Gastroesophageal sphincter (tissue), 4 donors: ENCODE measurements at regions not wholly inside any gene's neighbourhood (a gene's known extent, or its start where the extent isn't known, plus 50 kb on each side); places are given as distances from the start of the nearest gene placed in this dataset.

ENCODE experiments used
- ATAC-seq: fragments of 150-250 bp; one replicate; pipeline ENCODE4 v1.9.1; 2016; ENCODE audit warnings: mild to moderate bottlenecking, moderate library complexity
- H3K27ac ChIP-seq, 4 donors: fragments of 200-600 bp; sonication (generic) in 3 of 4; 1 replicate in 3 of 4; 2 replicates in 1 of 4; pipeline ENCODE4 v1.5.1; 2016 to 2019
- H3K27me3 ChIP-seq: fragments of 200-600 bp; sonication (generic); one replicate; pipeline ENCODE4 v1.5.1; 2019
- H3K36me3 ChIP-seq, 2 donors: fragments of 200-600 bp; sonication (generic); one replicate each; pipeline ENCODE4 v1.5.1; 2019; ENCODE audit warnings: control low read depth in 1 of 2
- H3K4me1 ChIP-seq, 3 donors: fragments of 200-600 bp; sonication (generic); 1 replicate in 2 of 3; 2 replicates in 1 of 3; pipeline ENCODE4 v1.5.1; 2016 to 2019; ENCODE audit warnings: control low read depth in 2 of 3
- H3K4me3 ChIP-seq, 2 donors: fragments of 200-600 bp; sonication (generic); one replicate each; pipeline ENCODE4 v1.5.1; 2019; ENCODE audit warnings: mild to moderate bottlenecking in 1 of 2, moderate library complexity in 1 of 2
- H3K9me3 ChIP-seq, 3 donors: fragments of 200-600 bp; sonication (generic); one replicate each; pipeline ENCODE4 v1.5.1; 2017 to 2019; ENCODE audit warnings: control low read depth in 2 of 3
- CTCF ChIP-seq, 4 experiments: fragments of 200-600 bp in 2 of 4; fragments of 450-650 bp in 2 of 4; sonication (generic) in 1 of 4; IDR thresholded peaks; one replicate each; pipeline ENCODE4 v1.5.1; 2017 to 2019; ENCODE audit warnings: antibody characterized with exemption in 4 of 4, mild to moderate bottlenecking in 2 of 4, moderate library complexity in 2 of 4
- EP300 ChIP-seq: sonication (generic); formaldehyde crosslinking; IDR thresholded peaks from one replicate; pipeline ENCODE4 v1.6.1; 2017; ENCODE audit warnings: antibody characterized with exemption, mild to moderate bottlenecking
- POLR2A ChIP-seq, 2 donors: fragments of 450-650 bp; IDR thresholded peaks; one replicate each; pipeline ENCODE4 v1.6.1; 2017; ENCODE audit warnings: antibody characterized with exemption in 2 of 2, mild to moderate bottlenecking in 2 of 2, moderate library complexity in 1 of 2
- POLR2AphosphoS5 ChIP-seq: sonication (generic); formaldehyde crosslinking; IDR thresholded peaks from one replicate; pipeline ENCODE4 v1.6.1; 2017; ENCODE audit warnings: antibody characterized with exemption
- WGBS, 2 donors: methylation state at CpG; one replicate each; pipeline ENCODE4 v1.1.5; 2018; ENCODE audit warnings: low coverage in 1 of 2; 5-methylcytosine and 5-hydroxymethylcytosine counted together

GRCh38 chr2:200087451-200087850 lies 132.1 kb downstream of the MAIP1 start:
- no peaks in the 10 kb centered on the region for H3K4me1 ChIP-seq
- WGBS, 2 donors = 70 to 78% methylated on average over 5 of the region's 5 CpGs
- ATAC-seq = no peak

GRCh38 chr2:200089040-200089755 lies 133.8 kb downstream of the MAIP1 start:
- 38 to 63% methylated on average over 1 to 6 of the region's 6 CpGs for WGBS, 2 donors
- Histone ChIP-seq H3K27ac (no peak overlapping the region), H3K4me1 (no peaks in the 10 kb centered on the region), H3K9me3 (no peaks in the 10 kb centered on the region), H3K36me3 (no peaks in the 10 kb centered on the region), H3K4me3 (no peak overlapping the region), H3K27me3 (no peaks in the 10 kb centered on the region)
- no peak for ATAC-seq
- TF ChIP-seq EP300 (no peak), POLR2AphosphoS5 (no peak), CTCF (IDR thresholded peaks at IDR 0.05) (no peak), POLR2A (IDR thresholded peaks at IDR 0.05) (no peak)

More at GRCh38 chr2:200087451-200087850, 132.1 kb downstream of the MAIP1 start:
- Histone ChIP-seq H3K27me3 (no peaks in the 10 kb centered on the region), H3K4me3 (no peak overlapping the region), H3K9me3 (no peaks in the 10 kb centered on the region), H3K36me3 (no peaks in the 10 kb centered on the region), H3K27ac (no peak overlapping the region)
- no peak for TF ChIP-seq CTCF (IDR thresholded peaks at IDR 0.05)
- no peak for TF ChIP-seq EP300
- no peak for TF ChIP-seq POLR2AphosphoS5
- TF ChIP-seq POLR2A (IDR thresholded peaks at IDR 0.05) = no peak

- Histone ChIP-seq H3K27ac (no peak overlapping the region), H3K9me3 (no peaks in the 10 kb centered on the region), H3K4me3 (no peak overlapping the region), H3K4me1 (no peaks in the 10 kb centered on the region), H3K36me3 (no peaks in the 10 kb centered on the region), H3K27me3 (no peaks in the 10 kb centered on the region)
- WGBS, 2 donors = 77 to 89% methylated on average over 5 to 6 of the region's 6 CpGs
- ATAC-seq = no peak
- TF ChIP-seq EP300 (no peak), POLR2A (IDR thresholded peaks at IDR 0.05) (no peak), POLR2AphosphoS5 (no peak), CTCF (IDR thresholded peaks at IDR 0.05) (no peak)
These were observed 134.4 kb downstream of the MAIP1 start for GRCh38 chr2:200089756-200090109.

- no peak for TF ChIP-seq EP300
- no peak for TF ChIP-seq CTCF (IDR thresholded peaks at IDR 0.05)
- no peak for TF ChIP-seq POLR2AphosphoS5
- TF ChIP-seq POLR2A (IDR thresholded peaks at IDR 0.05) = no peak
- no peaks in the 10 kb centered on the region for H3K9me3 ChIP-seq
- H3K36me3 ChIP-seq = no peaks in the 10 kb centered on the region
- ATAC-seq = no peak
- 91 to 93% methylated on average over 6 of the region's 6 CpGs for WGBS, 2 donors
- no peaks in the 10 kb centered on the region for H3K4me1 ChIP-seq
- H3K27ac ChIP-seq = no peak overlapping the region
- no peak overlapping the region for H3K4me3 ChIP-seq
- H3K27me3 ChIP-seq = no peaks in the 10 kb centered on the region
These were observed 135.3 kb downstream of the MAIP1 start for GRCh38 chr2:200090683-200091082.

GRCh38 chr2:200091126-200091525 lies 135.7 kb downstream of the MAIP1 start:
- Histone ChIP-seq H3K4me1 (no peaks in the 10 kb centered on the region), H3K36me3 (no peaks in the 10 kb centered on the region), H3K9me3 (no peaks in the 10 kb centered on the region), H3K4me3 (no peak overlapping the region), H3K27me3 (no peaks in the 10 kb centered on the region), H3K27ac (no peak overlapping the region)
- 72 to 100% methylated on average over 1 to 2 of the region's 2 CpGs for WGBS, 2 donors
- ATAC-seq = no peak
- TF ChIP-seq POLR2AphosphoS5 (no peak), POLR2A (IDR thresholded peaks at IDR 0.05) (no peak), CTCF (IDR thresholded peaks at IDR 0.05) (no peak), EP300 (no peak)
